Uterus (tissue), 3 donors: ENCODE measurements at regions not wholly inside any gene's neighbourhood (a gene's known extent, or its start where the extent isn't known, plus 50 kb on each side); places are given as distances from the start of the nearest gene placed in this dataset.

Experiments
- DNase-seq, 2 donors: peaks; one replicate each; pipeline ENCODE4 v3.0.0-alpha.2; 2019 to 2020
- H3K27ac ChIP-seq, 2 donors: fragments of 200-600 bp; sonication (generic); 1 replicate in 1 of 2; 2 replicates in 1 of 2; pipeline ENCODE4 v1.5.1; 2016 to 2018
- H3K27me3 ChIP-seq, 2 donors: fragments of 200-600 bp; sonication (generic); one replicate each; pipeline ENCODE4 v1.5.1; 2018 to 2019; ENCODE audit warnings: control low read depth in 1 of 2
- H3K36me3 ChIP-seq, 2 donors: fragments of 200-600 bp; sonication (generic); one replicate each; pipeline ENCODE4 v1.5.1; 2019; ENCODE audit warnings: control low read depth in 1 of 2
- H3K4me1 ChIP-seq, 2 donors: fragments of 200-600 bp; sonication (generic); one replicate each; pipeline ENCODE4 v1.5.1; 2018 to 2019; ENCODE audit warnings: control low read depth in 1 of 2
- H3K4me3 ChIP-seq, 2 donors: fragments of 200-600 bp; sonication (generic); 1 replicate in 1 of 2; 2 replicates in 1 of 2; pipeline ENCODE4 v1.5.1; 2018 to 2019; ENCODE audit warnings: mild to moderate bottlenecking in 1 of 2
- H3K9me3 ChIP-seq, 2 donors: fragments of 200-600 bp; sonication (generic); one replicate each; pipeline ENCODE4 v1.5.1; 2019; ENCODE audit warnings: control low read depth in 1 of 2
- CTCF ChIP-seq, 4 experiments: fragments of 200-600 bp in 2 of 4; fragments of 450-650 bp in 2 of 4; sonication (generic) in 2 of 4; IDR thresholded peaks; one replicate each; pipeline ENCODE4 v1.5.1; 2016 to 2019; ENCODE audit warnings: antibody characterized with exemption in 4 of 4, mild to moderate bottlenecking in 2 of 4, moderate library complexity in 1 of 4
- POLR2A ChIP-seq, 2 donors: fragments of 450-650 bp; IDR thresholded peaks; one replicate each; pipeline ENCODE4 v1.6.1; 2016; ENCODE audit warnings: antibody characterized with exemption in 2 of 2, mild to moderate bottlenecking in 1 of 2, moderate library complexity in 1 of 2
- intact Hi-C: fragments of 100-400 bp; cut with DNase I; formaldehyde crosslinking; loops from one replicate; pipeline ENCODE4 v1.15.1; 2023; ENCODE audit warnings: low total_unique reads
- donor health status: DM: yes; HTN: yes; CAD: no.

- Histone ChIP-seq H3K4me1 (no peaks in the 10 kb centered on the region), H3K27ac (no peak overlapping the region), H3K27me3 (no peaks in the 10 kb centered on the region), H3K9me3 (no peaks in the 10 kb centered on the region), H3K36me3 (no peaks in the 10 kb centered on the region), H3K4me3 (no peak overlapping the region)
- DNase-seq, result no peak
- intact Hi-C loops, result no loop called here
- TF ChIP-seq POLR2A (IDR thresholded peaks at IDR 0.05) (no peak), CTCF (IDR thresholded peaks at IDR 0.05) (no peak)
Measured at GRCh38 chr17:12302711-12303110, 282.0 kb downstream of the MAP2K4 start.

- intact Hi-C loops, result no loop called here
- Histone ChIP-seq H3K27me3 (no peaks in the 10 kb centered on the region), H3K27ac (peak overlapping the region in 1 of 2 donors; percentile 34), H3K4me3 (no peak overlapping the region), H3K4me1 (no peaks in the 10 kb centered on the region), H3K36me3 (no peaks in the 10 kb centered on the region), H3K9me3 (peaks cover 0 to 2% of the 10 kb centered on the region in 2 donors)
- no peak for DNase-seq
- no peak for TF ChIP-seq POLR2A (IDR thresholded peaks at IDR 0.05)
- no peak for TF ChIP-seq CTCF (IDR thresholded peaks at IDR 0.05)
Measured at GRCh38 chr17:12310811-12311210, 290.1 kb downstream of the MAP2K4 start.

GRCh38 chr17:12312692-12313091, 292.0 kb downstream of the MAP2K4 start:
- Histone ChIP-seq H3K4me1 (no peaks in the 10 kb centered on the region), H3K36me3 (no peaks in the 10 kb centered on the region), H3K27me3 (no peaks in the 10 kb centered on the region), H3K9me3 (peaks cover 0 to 2% of the 10 kb centered on the region in 2 donors), H3K27ac (no peak overlapping the region), H3K4me3 (no peak overlapping the region)
- no peak for DNase-seq
- no peak for TF ChIP-seq POLR2A (IDR thresholded peaks at IDR 0.05)
- TF ChIP-seq CTCF (IDR thresholded peaks at IDR 0.05), result no peak
- intact Hi-C loops, result no loop called here

GRCh38 chr17:12313786-12314185, 293.1 kb downstream of the MAP2K4 start:
- no peaks in the 10 kb centered on the region for H3K4me1 ChIP-seq
- H3K27me3 ChIP-seq, result no peaks in the 10 kb centered on the region
- no peak overlapping the region for H3K27ac ChIP-seq
- H3K4me3 ChIP-seq, result no peak overlapping the region
- H3K36me3 ChIP-seq, result no peaks in the 10 kb centered on the region
- intact Hi-C loops, result no loop called here
- peaks cover 0 to 2% of the 10 kb centered on the region in 2 donors for H3K9me3 ChIP-seq
- DNase-seq, result no peak
- TF ChIP-seq CTCF (IDR thresholded peaks at IDR 0.05) (no peak), POLR2A (IDR thresholded peaks at IDR 0.05) (no peak)

GRCh38 chr17:12316021-12316420, 295.3 kb downstream of the MAP2K4 start:
- intact Hi-C loops, result no loop called here
- Histone ChIP-seq H3K4me3 (no peak overlapping the region), H3K27ac (no peak overlapping the region), H3K27me3 (no peaks in the 10 kb centered on the region), H3K36me3 (no peaks in the 10 kb centered on the region), H3K4me1 (no peaks in the 10 kb centered on the region), H3K9me3 (peaks cover 0 to 2% of the 10 kb centered on the region in 2 donors)
- TF ChIP-seq POLR2A (IDR thresholded peaks at IDR 0.05), result no peak
- no peak for TF ChIP-seq CTCF (IDR thresholded peaks at IDR 0.05)
- no peak for DNase-seq
